ENCODE measurements at regions not wholly inside any gene's neighbourhood (a gene's known extent, or its start where the extent isn't known, plus 50 kb on each side); places are given as distances from the start of the nearest gene placed in this dataset.

- peak overlapping the region; percentile 55 for H3K4me2 ChIP-seq (ENCODE audit: insufficient read depth, low read length)
- intact Hi-C loops (cut with micrococcal nuclease), result loop anchor here (1.0 to 10.0 kb wide), 4 partner anchors 43 to 223 kb away; no protein-coding TSS in a partner anchor
- H3K9me1 ChIP-seq (replicated peaks; ENCODE audit: control insufficient read depth, extremely low read depth, insufficient read depth, low read length), result no peaks in the 10 kb centered on the region
- H3K9me3 ChIP-seq (replicated peaks; ENCODE audit: control insufficient read depth, insufficient read depth, low read length), result no peaks in the 10 kb centered on the region
- H3K9ac ChIP-seq (replicated peaks; ENCODE audit: extremely low read depth, insufficient read depth, low read length), result peak overlapping the region; percentile 83
- POLR2A ChIA-PET, result interaction anchor here (0.6 kb wide), 1 partner anchor 21 kb away, joined by 4 read pairs; no protein-coding TSS in a partner anchor
- dilution Hi-C loops (cut with MboI; ENCODE audit: extremely low pct_ligation_motif_present, low sequenced_read_pairs), result no loop called here
- H3K4me1 ChIP-seq (ENCODE audit: control insufficient read depth, extremely low read depth, insufficient read depth, low read length), result peaks cover 15% of the 10 kb centered on the region
- peak overlapping the region; percentile 82 for H3K27ac ChIP-seq (ENCODE audit: insufficient read depth, low read depth, low read length)
- CTCF ChIA-PET, result interaction anchor here (0.8 to 3.2 kb wide), 22 partner anchors 8 to 267 kb away, joined by 3 to 28 read pairs (median 5); no protein-coding TSS in a partner anchor
- H3K27me3 ChIP-seq (ENCODE audit: control insufficient read depth in 2 of 2, insufficient read depth in 2 of 2, low read length in 2 of 2), result no peaks in the 10 kb centered on the region
- H3K36me3 ChIP-seq (ENCODE audit: control insufficient read depth in 2 of 2, extremely low read depth in 1 of 2, insufficient read depth in 2 of 2, low read length in 2 of 2), result no peaks in the 10 kb centered on the region
- DNase-seq (ENCODE audit: low read depth, low spot score) (peak; percentile 42), FAIRE-seq (no peak)
- no TSS peak for BruUV-seq (replicated peaks)
- TF ChIP-seq POLR2A (IDR thresholded peaks at IDR 0.05; ENCODE audit: low read depth, low read length), result peak; percentile 21
- no peak for TF ChIP-seq JUN (IDR thresholded peaks at IDR 0.05; ENCODE audit: borderline replicate concordance, insufficient read depth, insufficient read length, low read depth)
- no peak for TF ChIP-seq GATA2 (IDR thresholded peaks at IDR 0.05; ENCODE audit: insufficient read depth, insufficient read length, low read depth, low read length)
- TF ChIP-seq MAX (IDR thresholded peaks at IDR 0.05; ENCODE audit: insufficient read depth, insufficient read length), result no peak
- TF ChIP-seq CTCF (IDR thresholded peaks at IDR 0.05; ENCODE audit: extremely low read depth in 1 of 2, insufficient read depth in 1 of 2, low read depth in 1 of 2, low read length in 2 of 2), result no peak
- peak; percentile 71 for TF ChIP-seq POLR2AphosphoS5 (IDR thresholded peaks at IDR 0.05; ENCODE audit: insufficient read depth, low read depth, low read length)
- H3K4me3 ChIP-seq (replicated peaks in 1 of 3; ENCODE audit: insufficient read depth in 1 of 3, low read depth in 1 of 3, low read length in 3 of 3), result peak overlapping the region; percentile 69 to 88 (median 82)
- no peaks in the 10 kb centered on the region for H4K20me1 ChIP-seq (replicated peaks; ENCODE audit: control insufficient read depth, extremely low read depth, insufficient read depth, low read length)
- H2AFZ ChIP-seq (ENCODE audit: low read depth, low read length), result peak overlapping the region; percentile 70
- H3K79me2 ChIP-seq (ENCODE audit: control insufficient read depth, insufficient read depth, low read length), result peaks cover 44% of the 10 kb centered on the region
Measured at GRCh38 chr10:29734962-29735627, 100.3 kb upstream of the SVIL start.

Data from endothelial cell of umbilical vein (primary cell).